Gastroesophageal sphincter (tissue), 2 donors: ENCODE measurements at regions not wholly inside any gene's neighbourhood (a gene's known extent, or its start where the extent isn't known, plus 50 kb on each side); places are given as distances from the start of the nearest gene placed in this dataset.

Experiments
- EP300 ChIP-seq: sonication (generic); formaldehyde crosslinking; IDR thresholded peaks from one replicate; pipeline ENCODE4 v1.6.1; 2017; ENCODE audit warnings: antibody characterized with exemption, mild to moderate bottlenecking
- POLR2A ChIP-seq, 2 donors: fragments of 450-650 bp; IDR thresholded peaks; one replicate each; pipeline ENCODE4 v1.6.1; 2017; ENCODE audit warnings: antibody characterized with exemption in 2 of 2, mild to moderate bottlenecking in 2 of 2, moderate library complexity in 1 of 2

- TF ChIP-seq POLR2A (IDR thresholded peaks at IDR 0.05) = no peak
- no peak for TF ChIP-seq EP300
Measured at GRCh38 chr12:69071091-69071370, 138.1 kb upstream of the CPM start.
